Small intestine (tissue), 7 donors: ENCODE measurements at regions not wholly inside any gene's neighbourhood (a gene's known extent, or its start where the extent isn't known, plus 50 kb on each side); places are given as distances from the start of the nearest gene placed in this dataset.

ENCODE experiments used
- DNase-seq, 2 donors: peaks; one replicate each; pipeline versions ENCODE4 v3.0.0 to v3.0.0-alpha.2; 2013
- FAIRE-seq: peaks from 2 replicates; lab custom pipeline; 2012; peaks lifted over from hg19 to GRCh38; lab: Jason Lieb, UNC
- H3K27ac ChIP-seq, 3 donors: one replicate each; pipeline ENCODE4 v1.5.1; 2013; ENCODE audit warnings: low read length in 2 of 3, mild to moderate bottlenecking in 2 of 3, control low read depth in 1 of 3, inconsistent platforms in 1 of 3, low read depth in 1 of 3, moderate library complexity in 1 of 3
- H3K27me3 ChIP-seq, 3 donors: one replicate each; pipeline ENCODE4 v1.6.1; 2013; ENCODE audit warnings: low read length in 3 of 3, inconsistent platforms in 1 of 3; ENCODE audit not compliant: control insufficient read depth in 3 of 3, insufficient read depth in 3 of 3
- H3K36me3 ChIP-seq, 3 donors: one replicate each; pipeline ENCODE4 v1.6.1; 2013; ENCODE audit warnings: low read length in 3 of 3, inconsistent platforms in 1 of 3, low read depth in 1 of 3, mild to moderate bottlenecking in 1 of 3, moderate library complexity in 1 of 3; ENCODE audit not compliant: control insufficient read depth in 3 of 3, insufficient read depth in 2 of 3
- H3K4me1 ChIP-seq, 3 donors: one replicate each; pipeline ENCODE4 v1.6.1; 2013; ENCODE audit warnings: low read length in 2 of 3, inconsistent platforms in 1 of 3, low read depth in 1 of 3, mild to moderate bottlenecking in 1 of 3, moderate library complexity in 1 of 3; ENCODE audit not compliant: control insufficient read depth in 3 of 3, insufficient read depth in 2 of 3
- H3K4me3 ChIP-seq, 3 donors: one replicate each; pipeline ENCODE4 v1.5.1; 2013; ENCODE audit warnings: low read length in 3 of 3, control low read depth in 1 of 3, inconsistent platforms in 1 of 3, low read depth in 1 of 3, mild to moderate bottlenecking in 1 of 3, moderate library complexity in 1 of 3
- H3K9me3 ChIP-seq, 2 donors: one replicate each; pipeline ENCODE4 v1.6.1; 2013; ENCODE audit warnings: low read depth in 1 of 2, low read length in 1 of 2; ENCODE audit not compliant: control insufficient read depth in 2 of 2, insufficient read depth in 1 of 2
- WGBS, 3 donors: extraction: QIAGEN DNeasy Blood & Tissue Kit; methylation state at CpG; one replicate each; pipeline ENCODE4 v1.1.7; 2013; 5-methylcytosine and 5-hydroxymethylcytosine counted together
- donor health status: healthy with polysubstance abuse.
- donor health status: control.
- donor health status: control.
- donor health status: Bipolar disorder and iron deficiency.
- donor health status: healthy.

DNA sequence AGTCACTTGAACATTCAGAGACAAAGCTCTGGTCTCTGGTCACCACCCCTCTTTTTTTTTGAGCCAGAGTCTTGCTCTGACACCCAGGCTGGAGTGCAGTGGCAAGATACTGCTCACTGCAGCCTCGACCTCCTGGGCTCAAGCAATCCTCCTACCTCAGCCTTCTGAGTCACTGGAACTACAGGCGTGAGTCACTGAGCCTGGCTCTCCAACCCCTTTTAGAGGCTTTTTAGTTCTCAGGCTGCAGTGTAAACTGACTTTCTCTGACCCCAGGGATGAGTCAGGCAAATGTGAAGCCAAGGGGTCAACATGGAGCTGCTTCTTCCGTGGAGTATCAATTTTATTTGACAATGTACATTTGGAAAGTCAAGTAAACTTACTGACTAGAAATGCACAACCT is 229.2 kb downstream of the PTTG2 start:
- Histone ChIP-seq H3K36me3 (no peaks in the 10 kb centered on the region), H3K4me1 (peaks cover 2 to 13% (median 3%) of the 10 kb centered on the region in 3 donors), H3K27ac (peak overlapping the region in 2 of 3 donors; percentile 34 to 69), H3K4me3 (no peak overlapping the region), H3K27me3 (no peaks in the 10 kb centered on the region), H3K9me3 (no peaks in the 10 kb centered on the region)
- DNase-seq (no peak), FAIRE-seq (no peak)
- WGBS, 3 donors = 61 to 73% (median 63%) methylated on average over 3 of the region's 3 CpGs

DNA sequence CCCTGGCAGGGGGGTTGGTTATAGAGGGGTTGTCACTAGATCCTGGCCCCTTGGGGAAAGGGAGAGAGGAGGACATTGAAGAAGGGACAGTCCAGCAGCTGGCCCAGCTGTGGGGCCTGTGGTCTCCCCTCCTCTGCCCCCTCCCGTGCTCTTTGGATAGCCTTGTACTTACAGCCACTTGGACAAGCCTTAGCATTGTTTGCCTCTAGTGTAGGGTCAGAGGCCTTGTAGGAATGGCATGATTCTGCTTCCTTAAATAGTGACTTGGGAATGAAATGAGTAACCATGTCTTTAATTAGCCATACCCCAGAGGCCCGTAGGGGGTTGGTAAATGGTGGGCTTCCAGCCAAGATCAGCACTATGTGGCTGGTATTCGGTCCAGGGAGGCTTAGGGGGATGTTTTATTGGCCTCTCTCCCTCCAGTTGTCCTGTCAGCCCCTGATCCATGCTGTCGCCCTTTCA is 230.6 kb downstream of the PTTG2 start:
- Histone ChIP-seq H3K27ac (peak overlapping the region in 1 of 3 donors; percentile 67), H3K27me3 (no peaks in the 10 kb centered on the region), H3K4me3 (no peak overlapping the region), H3K4me1 (peaks cover 2 to 15% (median 3%) of the 10 kb centered on the region in 3 donors), H3K9me3 (peaks cover 0 to 10% of the 10 kb centered on the region in 2 donors), H3K36me3 (no peaks in the 10 kb centered on the region)
- FAIRE-seq (no peak), DNase-seq (no peak)
- WGBS, 3 donors = 52 to 69% (median 55%) methylated on average over 4 of the region's 4 CpGs

DNA sequence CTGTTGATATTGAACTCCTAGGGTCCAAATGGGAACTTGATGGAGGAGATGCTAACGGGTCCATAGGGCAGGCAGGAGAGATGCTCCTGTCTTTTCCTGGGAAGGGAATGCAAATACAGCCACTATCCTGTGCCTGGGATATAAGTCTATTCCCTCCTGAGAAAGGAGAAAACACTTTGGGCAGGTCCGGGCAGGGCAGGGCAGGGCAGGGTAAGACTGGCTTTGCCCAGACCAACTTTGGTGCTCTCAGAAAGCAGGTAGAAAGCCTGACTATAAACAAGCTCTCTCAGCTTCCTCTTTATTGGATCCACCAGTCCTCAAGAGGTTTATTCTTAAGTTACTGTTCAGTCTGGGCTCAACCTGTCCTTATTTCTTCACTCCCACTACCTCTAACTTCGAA is 232.3 kb downstream of the PTTG2 start:
- WGBS, 3 donors = 83 to 90% (median 90%) methylated on average over 3 of the region's 3 CpGs
- H3K9me3 ChIP-seq = peaks cover 0 to 12% of the 10 kb centered on the region in 2 donors
- H3K27me3 ChIP-seq = no peaks in the 10 kb centered on the region
- peaks cover 2 to 17% (median 3%) of the 10 kb centered on the region in 3 donors for H3K4me1 ChIP-seq
- H3K27ac ChIP-seq = peak overlapping the region in 1 of 3 donors; percentile 56
- no peak overlapping the region for H3K4me3 ChIP-seq
- no peak for DNase-seq
- H3K36me3 ChIP-seq = no peaks in the 10 kb centered on the region
- no peak for FAIRE-seq

DNA sequence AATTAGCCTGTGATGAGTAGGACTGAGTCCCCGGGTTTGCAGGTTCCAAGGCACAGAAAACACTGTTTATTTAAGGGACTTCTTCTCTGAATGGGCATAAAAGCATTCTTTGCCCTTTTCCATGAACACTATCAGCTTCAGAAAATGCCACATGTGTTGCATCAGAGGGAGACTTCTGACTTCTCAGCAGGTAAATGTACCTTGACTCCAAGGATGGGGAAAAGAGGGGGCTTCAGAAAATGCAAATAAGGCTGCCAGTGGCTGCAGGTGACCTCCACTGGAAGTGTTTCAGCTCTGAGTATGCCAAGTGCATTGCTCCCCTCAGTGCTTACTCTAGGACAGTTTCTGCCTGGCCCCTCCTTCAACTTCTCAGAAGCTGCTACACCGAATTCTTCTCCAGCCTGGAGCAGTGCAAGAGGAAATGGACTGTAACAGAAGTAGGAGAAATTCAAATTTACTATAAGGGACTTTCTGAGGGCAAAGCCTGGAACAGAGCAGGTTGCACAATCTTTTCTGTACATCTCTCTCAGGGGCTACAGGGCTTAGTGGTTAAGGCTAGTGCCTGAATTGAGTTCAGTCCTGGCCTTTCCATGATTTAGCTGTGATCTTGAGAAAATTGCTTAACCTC is 233.2 kb downstream of the PTTG2 start:
- Histone ChIP-seq H3K27me3 (no peaks in the 10 kb centered on the region), H3K36me3 (no peaks in the 10 kb centered on the region), H3K4me3 (no peak overlapping the region), H3K4me1 (peaks cover 2 to 17% (median 3%) of the 10 kb centered on the region in 3 donors), H3K27ac (peak overlapping the region in 1 of 3 donors; percentile 56), H3K9me3 (peaks cover 0 to 12% of the 10 kb centered on the region in 2 donors)
- WGBS, 3 donors = 46 to 77% (median 60%) methylated on average over 2 of the region's 2 CpGs
- DNase-seq (peak in 1 of 2 donors; percentile 64), FAIRE-seq (no peak)

DNA sequence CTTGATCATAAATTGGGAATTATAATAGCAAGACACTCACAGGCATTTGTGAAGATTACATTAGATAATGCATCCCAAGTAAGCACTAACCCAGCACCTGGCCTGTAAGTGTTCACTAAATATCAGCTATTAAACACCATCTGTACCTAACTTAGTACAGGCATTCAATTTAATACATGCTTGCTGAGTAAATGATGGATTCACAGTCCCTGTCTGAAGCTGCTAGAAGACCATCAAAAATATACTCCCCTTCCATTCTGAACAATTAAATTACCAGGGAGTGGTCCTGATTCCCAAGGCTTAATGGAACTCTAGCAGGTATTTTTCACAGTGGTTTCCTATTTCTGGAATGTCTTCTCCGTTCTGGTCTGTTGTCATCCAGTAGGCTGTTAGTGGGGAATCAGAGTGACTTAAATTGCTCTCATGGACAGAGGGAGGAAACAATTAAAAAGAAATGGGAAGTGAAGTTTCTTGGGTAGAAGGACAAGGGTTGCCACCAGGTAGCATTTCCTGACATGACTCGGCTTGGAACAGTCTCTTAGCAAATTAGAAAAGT is 233.9 kb downstream of the PTTG2 start:
- FAIRE-seq = no peak
- 72 to 93% (median 80%) methylated on average over 2 of the region's 2 CpGs for WGBS, 3 donors
- peaks cover 0 to 17% (median 1%) of the 10 kb centered on the region in 3 donors for H3K4me1 ChIP-seq
- H3K9me3 ChIP-seq = peaks cover 0 to 12% of the 10 kb centered on the region in 2 donors
- no peak overlapping the region for H3K4me3 ChIP-seq
- H3K27ac ChIP-seq = peak overlapping the region in 1 of 3 donors; percentile 56
- no peak for DNase-seq
- H3K36me3 ChIP-seq = no peaks in the 10 kb centered on the region
- H3K27me3 ChIP-seq = no peaks in the 10 kb centered on the region

DNA sequence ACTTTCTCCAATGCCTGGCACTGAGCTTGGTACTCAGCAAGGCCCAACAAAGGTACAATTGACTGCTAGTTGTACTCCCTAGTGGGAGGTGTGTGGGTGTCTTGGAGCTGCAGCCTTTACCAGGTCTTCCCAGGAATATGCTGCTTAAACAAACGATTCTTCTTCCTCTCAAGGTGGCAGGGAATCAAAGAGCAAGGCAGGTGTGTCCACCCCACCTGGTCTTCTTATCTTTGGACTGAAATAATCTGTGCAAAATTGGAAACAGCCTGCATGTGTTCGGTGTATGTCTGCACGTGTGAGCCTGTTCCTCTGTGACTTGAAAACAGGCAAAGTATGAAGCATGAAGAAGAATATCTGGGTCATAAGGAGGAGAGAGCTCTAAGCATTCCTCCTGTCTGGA is 235.3 kb downstream of the PTTG2 start:
- H3K27ac ChIP-seq = peak overlapping the region; percentile 27 to 67 (median 54)
- peaks cover 0 to 17% (median 0%) of the 10 kb centered on the region in 3 donors for H3K4me1 ChIP-seq
- FAIRE-seq = no peak
- DNase-seq = peak; percentile 36 to 87
- H3K4me3 ChIP-seq = no peak overlapping the region
- H3K9me3 ChIP-seq = peaks cover 0 to 12% of the 10 kb centered on the region in 2 donors
- H3K36me3 ChIP-seq = no peaks in the 10 kb centered on the region
- WGBS, 3 donors = 14 to 54% (median 33%) methylated on average over 3 of the region's 3 CpGs
- no peaks in the 10 kb centered on the region for H3K27me3 ChIP-seq

DNA sequence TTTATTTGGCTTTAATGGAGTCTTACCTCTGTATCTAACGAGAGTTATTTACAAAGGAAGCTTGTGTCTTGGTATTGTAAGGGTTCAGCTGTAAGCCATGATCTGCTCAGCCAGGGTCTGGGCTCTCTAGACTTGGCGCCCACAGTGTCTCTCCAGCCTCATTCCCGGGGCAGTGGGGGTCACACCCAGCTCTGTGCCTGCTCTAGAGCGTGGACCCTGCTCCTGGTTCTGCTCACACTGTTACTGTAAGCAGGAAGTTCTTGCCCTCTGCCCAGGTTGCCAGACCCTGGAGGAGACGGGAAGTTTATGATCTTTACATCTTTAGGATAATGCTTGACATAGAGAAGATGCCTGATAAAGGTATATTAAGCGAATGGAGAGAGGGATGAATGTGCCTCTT is 235.7 kb downstream of the PTTG2 start:
- 20 to 68% (median 31%) methylated on average over 6 of the region's 6 CpGs for WGBS, 3 donors
- Histone ChIP-seq H3K27me3 (no peaks in the 10 kb centered on the region), H3K27ac (peak overlapping the region; percentile 27 to 67 (median 54)), H3K36me3 (no peaks in the 10 kb centered on the region), H3K9me3 (peaks cover 0 to 12% of the 10 kb centered on the region in 2 donors), H3K4me1 (peaks cover 0 to 17% (median 0%) of the 10 kb centered on the region in 3 donors), H3K4me3 (no peak overlapping the region)
- DNase-seq (peak in 1 of 2 donors; percentile 65), FAIRE-seq (no peak)

DNA sequence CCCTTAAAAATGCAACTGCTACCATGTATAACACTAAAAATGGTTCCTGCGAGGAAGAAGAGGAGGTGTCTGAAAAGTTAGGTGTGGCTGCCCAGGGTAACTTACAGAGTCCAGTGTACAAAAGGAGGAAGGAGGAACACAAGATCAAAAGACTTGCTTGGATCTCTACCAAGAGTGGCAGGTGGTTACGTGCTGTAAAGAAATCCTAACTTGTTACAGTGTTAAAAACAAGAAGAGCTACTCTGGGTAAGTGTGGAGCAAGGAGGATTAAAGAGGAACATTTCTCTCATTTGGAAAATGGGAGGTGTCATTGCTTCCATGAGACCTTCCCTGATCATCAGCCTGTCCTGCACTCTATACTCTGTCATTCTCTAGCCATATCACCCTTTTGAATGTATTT is 242.0 kb downstream of the PTTG2 start:
- peak overlapping the region in 2 of 3 donors; percentile 37 to 38 for H3K27ac ChIP-seq
- FAIRE-seq = no peak

More for the DNA sequence above, 242.0 kb downstream of the PTTG2 start:
- Histone ChIP-seq H3K4me1 (peaks cover 0 to 12% (median 0%) of the 10 kb centered on the region in 3 donors), H3K27me3 (no peaks in the 10 kb centered on the region), H3K36me3 (no peaks in the 10 kb centered on the region), H3K9me3 (peaks cover 0 to 10% of the 10 kb centered on the region in 2 donors), H3K4me3 (no peak overlapping the region)
- WGBS, 3 donors = 8 to 43% (median 32%) methylated on average over 2 of the region's 2 CpGs
- DNase-seq = peak; percentile 50 to 85
